Inflammatory macrophage treated with lipopolysaccharide for 1 hour (primary cell): ENCODE measurements at regions not wholly inside any gene's neighbourhood (a gene's known extent, or its start where the extent isn't known, plus 50 kb on each side); places are given as distances from the start of the nearest gene placed in this dataset.

Experiments used
- DNase-seq, 2 donors: peaks; one replicate each; pipeline ENCODE4 v3.0.0-alpha.2; 2020 to 2022

- no peak for DNase-seq
These were observed 102.4 kb upstream of the FRY start for GRCh38 chr13:31929031-31929770.

DNA sequence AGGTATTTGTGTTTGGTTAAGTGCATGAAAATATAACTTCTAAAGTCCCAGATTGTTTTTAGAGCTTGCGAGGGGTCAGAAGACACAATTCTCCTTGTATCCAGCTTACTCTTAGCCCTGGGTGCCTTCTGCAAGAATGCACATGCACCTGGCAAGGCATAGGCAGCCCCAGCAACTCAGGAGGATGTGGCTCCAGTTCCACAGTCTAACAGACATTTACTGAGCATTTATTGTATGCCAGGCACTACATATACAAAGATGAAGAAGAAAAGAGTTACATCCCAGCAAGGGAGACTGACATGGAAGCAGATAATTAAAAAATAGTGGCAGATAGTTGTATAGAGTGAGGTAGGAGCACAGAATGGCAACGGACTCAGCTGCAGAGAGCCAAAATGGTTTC lies 101.1 kb upstream of the FRY start:
- no peak for DNase-seq

GRCh38 chr13:31930901-31931522 lies 100.6 kb upstream of the FRY start:
- no peak for DNase-seq

DNA sequence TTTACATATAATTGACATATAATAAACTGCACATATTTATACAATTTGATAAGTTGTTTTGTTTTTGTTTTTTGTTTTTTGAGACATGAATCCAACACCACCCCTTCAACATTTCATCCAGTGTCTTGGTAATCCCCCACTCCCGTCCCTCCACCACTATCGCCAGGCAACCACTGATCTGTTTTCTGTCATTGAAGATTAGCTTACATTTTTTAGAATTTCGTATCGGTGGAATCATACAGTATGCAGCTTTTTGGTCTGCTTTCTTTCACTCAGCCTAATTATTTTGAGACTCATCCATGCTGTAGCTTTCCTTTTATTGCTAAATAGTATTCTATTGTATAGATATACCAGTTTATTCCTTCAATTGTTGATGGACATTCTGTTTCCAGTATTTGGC lies 94.1 kb upstream of the FRY start:
- no peak for DNase-seq

DNA sequence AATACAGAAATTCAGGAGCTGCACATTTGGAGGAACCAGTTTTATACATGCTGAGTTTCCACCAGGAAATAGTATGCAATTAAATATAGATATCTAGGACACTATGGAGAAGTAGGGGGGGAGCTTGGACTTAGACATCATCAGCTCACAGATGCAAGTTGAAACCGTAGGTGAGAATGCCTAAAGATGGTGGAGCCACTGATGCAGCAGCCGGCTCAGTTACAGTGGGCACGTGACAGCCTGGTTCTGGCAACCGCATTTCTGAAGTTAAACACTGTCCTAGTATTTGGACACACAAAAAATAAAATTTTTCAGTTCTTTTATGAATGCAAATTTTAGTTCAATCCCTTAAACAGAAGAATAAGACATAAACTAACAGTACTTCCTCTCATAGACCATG lies 91.5 kb upstream of the FRY start:
- DNase-seq: no peak

- no peak for DNase-seq
These were observed 88.0 kb upstream of the FRY start for GRCh38 chr13:31943591-31943990.

GRCh38 chr13:31944262-31945160 lies 87.1 kb upstream of the FRY start:
- DNase-seq: no peak

- peak; percentile 93 to 96 for DNase-seq
These were observed 86.2 kb upstream of the FRY start for GRCh38 chr13:31945202-31945961.

- no peak for DNase-seq
These were observed 85.3 kb upstream of the FRY start for GRCh38 chr13:31946091-31946770.

GRCh38 chr13:31947105-31947504 lies 84.5 kb upstream of the FRY start:
- no peak for DNase-seq

DNA sequence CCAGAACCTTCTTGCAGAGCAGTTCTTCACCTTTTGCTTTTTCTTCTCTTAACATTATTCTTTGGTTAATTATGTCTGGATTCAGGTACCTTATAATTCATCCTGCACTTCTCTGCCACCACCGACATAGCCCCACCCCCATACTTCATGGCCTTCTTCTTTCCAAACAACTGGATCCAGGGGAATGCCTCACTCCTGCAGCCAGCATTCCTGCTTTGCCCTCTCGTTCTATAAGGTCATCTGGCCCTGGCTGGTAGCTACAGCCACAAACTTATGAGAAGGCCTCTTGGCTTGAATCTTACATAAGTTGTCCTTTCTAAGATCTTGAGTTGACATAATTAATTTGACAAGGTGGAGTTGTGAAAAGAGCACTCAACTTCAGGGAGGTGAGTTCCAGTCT lies 84.1 kb upstream of the FRY start:
- no peak for DNase-seq

DNA sequence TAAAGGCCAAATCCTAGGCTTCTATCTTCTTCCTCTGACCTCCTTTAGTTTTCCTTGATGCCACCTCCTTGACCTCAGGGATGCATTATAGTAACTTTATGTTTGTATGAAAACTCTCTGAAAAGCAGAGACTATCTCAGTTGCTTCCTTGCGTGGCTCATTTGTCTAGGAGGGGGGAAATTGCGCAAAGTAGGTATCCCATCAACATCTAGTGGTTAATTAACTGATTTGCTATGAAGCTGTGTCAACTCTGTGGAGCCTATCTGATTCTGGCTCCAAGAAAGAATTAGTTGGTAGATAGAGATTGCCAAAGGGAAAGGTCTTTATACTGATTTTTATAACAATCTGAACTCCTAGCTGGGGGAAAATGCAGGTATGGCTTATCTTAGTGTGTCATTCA lies 82.1 kb upstream of the FRY start:
- DNase-seq: no peak

- DNase-seq: peak in 1 of 2 donors; percentile 41
These were observed 81.3 kb upstream of the FRY start for GRCh38 chr13:31950111-31950815.

DNA sequence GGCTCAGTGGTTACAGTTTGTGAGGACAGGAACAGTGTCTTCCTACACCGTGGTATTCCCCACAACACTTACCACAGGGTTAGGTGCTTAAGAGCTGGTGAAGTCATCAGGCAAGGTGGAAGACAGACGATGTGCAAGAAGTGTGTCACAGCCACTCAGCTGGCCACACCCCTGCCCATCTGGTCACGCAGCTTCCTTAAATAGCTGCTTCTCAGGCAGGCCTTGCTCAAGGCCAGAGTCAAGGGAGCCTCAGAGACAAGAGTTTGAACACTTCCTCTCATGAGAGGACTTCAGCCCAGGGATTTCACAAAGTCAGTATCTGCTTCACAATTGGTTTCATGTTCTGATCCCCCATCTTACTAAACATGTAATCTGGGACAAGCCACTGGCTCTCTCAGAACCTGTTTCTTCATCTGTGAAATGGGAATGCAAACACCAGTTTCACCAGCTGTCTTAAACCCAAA lies 80.3 kb upstream of the FRY start:
- DNase-seq: peak; percentile 94 to 99

DNA sequence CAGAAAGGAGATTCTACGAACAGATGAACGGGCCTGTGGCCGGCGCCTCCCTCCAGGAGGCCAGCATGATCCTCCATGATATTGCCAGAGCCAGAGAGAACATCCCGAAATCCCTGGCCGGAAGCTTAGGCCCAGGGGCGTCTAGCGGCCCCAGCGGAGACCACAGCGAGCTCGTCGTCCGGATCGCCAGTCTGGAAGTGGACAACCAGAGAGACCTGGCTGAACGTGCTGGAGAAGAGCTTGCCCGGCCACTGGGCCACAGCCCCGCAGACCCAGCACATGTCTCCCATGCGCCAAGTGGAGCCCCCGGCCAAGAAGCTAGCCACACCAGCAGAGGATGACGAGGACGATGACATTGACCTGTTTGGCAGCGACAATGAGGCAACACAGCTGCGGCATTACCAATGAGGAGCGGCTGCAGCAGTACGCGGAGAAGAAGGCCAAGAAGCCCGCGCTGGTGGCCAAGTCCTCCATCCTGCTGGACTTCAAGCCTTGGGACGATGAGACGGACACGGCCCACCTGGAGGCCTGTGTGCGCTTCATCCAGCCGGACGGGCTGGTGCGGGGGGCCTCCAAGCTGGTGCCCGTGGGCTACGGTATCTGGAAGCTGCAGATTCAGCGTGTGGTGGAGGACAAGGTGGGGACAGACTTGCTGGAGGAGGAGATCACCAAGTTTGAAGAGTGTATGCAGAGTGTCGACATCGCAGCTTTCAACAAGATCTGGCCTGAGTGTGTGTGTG lies 78.8 kb upstream of the FRY start:
- DNase-seq: no peak

- DNase-seq: peak; percentile 70 to 84
These were observed 76.5 kb upstream of the FRY start for GRCh38 chr13:31955101-31955500.

- peak; percentile 75 to 81 for DNase-seq
These were observed 75.8 kb upstream of the FRY start for GRCh38 chr13:31955741-31956140.

DNA sequence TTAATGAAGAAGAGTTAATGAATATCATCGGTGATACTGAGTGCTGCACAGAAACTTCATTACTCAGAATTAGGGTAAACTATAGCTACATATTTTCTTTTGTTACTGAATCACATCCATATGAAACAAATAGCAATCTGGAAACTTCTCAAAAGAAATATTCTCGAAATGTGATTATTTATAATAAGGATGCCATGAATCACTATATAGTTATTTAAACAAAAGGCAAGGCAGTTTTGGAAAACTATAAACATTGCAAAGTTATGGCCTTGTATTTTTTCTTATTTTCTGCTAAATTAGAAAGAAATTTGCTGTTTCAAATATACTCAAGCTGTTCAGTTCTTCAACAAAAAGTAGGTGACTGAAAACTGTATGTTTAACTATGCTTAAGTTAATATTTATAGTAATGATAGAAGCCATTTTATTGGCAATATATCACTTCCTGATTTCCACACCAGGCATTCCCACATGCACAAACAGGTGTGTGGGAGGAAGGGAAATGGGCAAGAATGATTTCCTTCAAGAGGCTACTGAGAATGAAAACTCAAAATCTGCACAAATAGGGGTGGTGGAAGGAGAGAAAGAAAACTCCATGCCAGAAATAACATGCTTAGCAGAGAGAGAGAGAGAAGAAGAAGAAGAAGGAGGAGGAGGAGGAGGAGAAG lies 74.5 kb upstream of the FRY start:
- DNase-seq: no peak

DNA sequence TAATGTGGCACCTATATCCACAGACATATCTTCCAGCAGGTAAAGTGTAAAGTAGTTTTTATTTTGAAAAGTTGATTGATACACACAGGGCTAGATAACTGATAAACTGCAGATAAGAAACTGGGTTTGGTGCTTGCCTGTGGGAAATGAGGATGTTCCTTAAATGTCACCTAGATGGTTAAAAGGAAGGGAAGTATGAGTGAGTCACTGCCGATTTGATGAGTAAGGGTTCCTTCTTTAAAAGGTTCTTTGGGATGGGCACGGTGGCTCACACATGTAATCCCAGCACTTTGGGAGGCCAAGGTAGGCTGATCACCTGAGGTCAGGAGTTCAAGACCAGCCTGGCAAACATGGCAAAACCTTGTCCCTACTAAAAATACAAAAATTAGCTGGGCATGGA lies 73.8 kb upstream of the FRY start:
- DNase-seq: peak in 1 of 2 donors; percentile 15

DNA sequence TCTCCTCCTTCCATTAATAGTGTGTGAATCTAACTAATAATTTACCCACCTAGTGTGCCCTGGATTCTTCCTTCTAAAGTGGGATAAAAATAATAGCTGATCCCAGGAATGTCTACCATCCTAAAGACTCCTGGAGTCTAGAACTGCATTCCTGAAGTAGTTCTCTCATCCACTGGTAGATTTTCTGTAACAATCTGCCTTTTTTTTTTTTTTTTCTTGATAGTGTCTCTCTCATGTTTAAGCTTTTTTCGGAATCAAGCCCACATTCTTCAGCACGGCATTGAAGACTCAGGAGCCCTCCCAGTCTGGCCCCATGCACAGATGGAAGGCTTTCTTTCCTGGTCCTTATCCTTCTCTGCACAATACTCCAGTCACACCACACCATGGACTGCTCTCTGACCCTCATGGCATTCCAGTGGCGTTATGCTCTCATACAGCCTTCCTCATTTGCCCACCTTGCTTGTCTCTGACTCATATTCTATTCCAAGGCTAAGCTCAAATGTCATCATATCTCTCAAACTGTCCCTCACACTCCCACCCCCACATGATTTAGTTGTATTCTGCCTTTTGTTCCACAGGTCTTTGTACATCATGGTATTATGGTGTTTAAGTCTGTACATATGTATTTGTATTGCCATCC lies 68.7 kb upstream of the FRY start:
- DNase-seq: peak in 1 of 2 donors; percentile 66
